Kidney (tissue), 13 donors: ENCODE measurements at regions not wholly inside any gene's neighbourhood (a gene's known extent, or its start where the extent isn't known, plus 50 kb on each side); places are given as distances from the start of the nearest gene placed in this dataset.

Experiments used
- DNase-seq, 5 donors: peaks; one replicate each; pipeline ENCODE4 v3.0.0-alpha.2; 2013 to 2020
- FAIRE-seq: peaks from 2 replicates; lab custom pipeline; 2012; peaks lifted over from hg19 to GRCh38; lab: Jason Lieb, UNC
- H3K27ac ChIP-seq, 2 donors: one replicate each; pipeline ENCODE4 v1.7.0; 2013; ENCODE audit warnings: low read depth in 2 of 2, low read length in 2 of 2, inconsistent platforms in 1 of 2
- H3K27me3 ChIP-seq: one replicate; pipeline ENCODE4 v1.7.1; 2013; ENCODE audit warnings: low read length, inconsistent platforms; ENCODE audit not compliant: control insufficient read depth, insufficient read depth
- H3K36me3 ChIP-seq, 3 donors: one replicate each; pipeline versions ENCODE4 v1.7.0 to v1.7.1; 2013; ENCODE audit warnings: low read length in 3 of 3, control low read depth in 1 of 3, inconsistent platforms in 1 of 3; ENCODE audit not compliant: insufficient read depth in 3 of 3, control insufficient read depth in 2 of 3
- H3K4me1 ChIP-seq, 3 donors: one replicate each; pipeline versions ENCODE4 v1.7.0 to v1.7.1; 2013; ENCODE audit warnings: low read length in 3 of 3, inconsistent platforms in 1 of 3, low read depth in 1 of 3; ENCODE audit not compliant: control insufficient read depth in 2 of 3, insufficient read depth in 2 of 3
- H3K4me3 ChIP-seq, 3 donors: one replicate each; pipeline versions ENCODE4 v1.7.0 to v1.8.1; 2013; ENCODE audit warnings: low read length in 3 of 3, control low read depth in 1 of 3, inconsistent platforms in 1 of 3
- H3K9ac ChIP-seq, 3 donors: one replicate each; pipeline versions ENCODE4 v1.7.0 to v1.7.1; 2013; ENCODE audit warnings: low read length in 3 of 3, control low read depth in 1 of 3, inconsistent platforms in 1 of 3
- H3K9me3 ChIP-seq, 3 donors: one replicate each; pipeline versions ENCODE4 v1.7.0 to v1.7.1; 2013; ENCODE audit warnings: low read length in 3 of 3, control low read depth in 1 of 3, inconsistent platforms in 1 of 3; ENCODE audit not compliant: control insufficient read depth in 2 of 3, insufficient read depth in 1 of 3
- CTCF ChIP-seq: IDR thresholded peaks from 3 replicates; pipeline ENCODE4 v1.5.1; 2012; ENCODE audit warnings: mild to moderate bottlenecking, moderate library complexity, borderline replicate concordance; ENCODE audit not compliant: insufficient read depth; ENCODE audit errors: extremely low read depth
- intact Hi-C: fragments of 100-400 bp; cut with DNase I; formaldehyde crosslinking; loops from one replicate; pipeline ENCODE4 v1.11.1; 2022
- donor health status: control.
- donor health status: control.
- donor health status: control.
- donor health status: control.
- donor health status: control.
- donor health status: DM: yes; HTN: yes; CAD: no.
- donor health status: Normal renal cell carcinoma (clear cell type).

- intact Hi-C loops = no loop called here
- H3K27ac ChIP-seq = no peak overlapping the region
- H3K4me3 ChIP-seq = no peak overlapping the region
- no peaks in the 10 kb centered on the region for H3K27me3 ChIP-seq
- FAIRE-seq (no peak), DNase-seq (no peak)
- no peak for TF ChIP-seq CTCF
- H3K4me1 ChIP-seq = no peaks in the 10 kb centered on the region
- H3K36me3 ChIP-seq = no peaks in the 10 kb centered on the region
- H3K9ac ChIP-seq = no peak overlapping the region
- peaks cover 0 to under 1% (median 0%) of the 10 kb centered on the region in 3 donors for H3K9me3 ChIP-seq
These were observed 179.4 kb downstream of the SP3 start for GRCh38 chr2:173785813-173786212.

- no peak overlapping the region for H3K4me3 ChIP-seq
- TF ChIP-seq CTCF = no peak
- no peak for DNase-seq
- H3K9me3 ChIP-seq = no peaks in the 10 kb centered on the region
- FAIRE-seq = no peak
- intact Hi-C loops = no loop called here
- no peaks in the 10 kb centered on the region for H3K27me3 ChIP-seq
- no peak overlapping the region for H3K9ac ChIP-seq
- no peak overlapping the region for H3K27ac ChIP-seq
- H3K4me1 ChIP-seq = no peaks in the 10 kb centered on the region
- no peaks in the 10 kb centered on the region for H3K36me3 ChIP-seq
These were observed 173.7 kb downstream of the SP3 start for GRCh38 chr2:173791502-173791901.

GRCh38 chr2:173792166-173792565 is 173.0 kb downstream of the SP3 start:
- no peak overlapping the region for H3K27ac ChIP-seq
- FAIRE-seq (no peak), DNase-seq (no peak)
- no peaks in the 10 kb centered on the region for H3K9me3 ChIP-seq
- H3K27me3 ChIP-seq = no peaks in the 10 kb centered on the region
- H3K4me3 ChIP-seq = no peak overlapping the region
- no peaks in the 10 kb centered on the region for H3K4me1 ChIP-seq
- intact Hi-C loops = no loop called here
- TF ChIP-seq CTCF = no peak
- no peak overlapping the region for H3K9ac ChIP-seq
- H3K36me3 ChIP-seq = no peaks in the 10 kb centered on the region

GRCh38 chr2:173792741-173793140 is 172.4 kb downstream of the SP3 start:
- intact Hi-C loops = no loop called here
- Histone ChIP-seq H3K27ac (no peak overlapping the region), H3K4me1 (no peaks in the 10 kb centered on the region), H3K9ac (no peak overlapping the region), H3K27me3 (no peaks in the 10 kb centered on the region), H3K9me3 (no peaks in the 10 kb centered on the region), H3K36me3 (no peaks in the 10 kb centered on the region), H3K4me3 (no peak overlapping the region)
- DNase-seq (no peak), FAIRE-seq (no peak)
- TF ChIP-seq CTCF = no peak
